ENCODE measurements at regions not wholly inside any gene's neighbourhood (a gene's known extent, or its start where the extent isn't known, plus 50 kb on each side); places are given as distances from the start of the nearest gene placed in this dataset.

- FAIRE-seq (no peak), DNase-seq (ENCODE audit: low read depth, low spot score) (no peak)
- Histone ChIP-seq H3K9me1 (replicated peaks; ENCODE audit: control insufficient read depth, extremely low read depth, insufficient read depth, low read length) (no peaks in the 10 kb centered on the region), H3K4me3 (replicated peaks in 1 of 3; ENCODE audit: insufficient read depth in 1 of 3, low read depth in 1 of 3, low read length in 3 of 3) (no peak overlapping the region), H3K27ac (ENCODE audit: insufficient read depth, low read depth, low read length) (no peak overlapping the region), H3K4me1 (ENCODE audit: control insufficient read depth, extremely low read depth, insufficient read depth, low read length) (no peaks in the 10 kb centered on the region), H2AFZ (ENCODE audit: low read depth, low read length) (no peak overlapping the region), H3K9ac (replicated peaks; ENCODE audit: extremely low read depth, insufficient read depth, low read length) (no peak overlapping the region), H3K27me3 (ENCODE audit: control insufficient read depth in 2 of 2, insufficient read depth in 2 of 2, low read length in 2 of 2) (no peaks in the 10 kb centered on the region), H3K79me2 (ENCODE audit: control insufficient read depth, insufficient read depth, low read length) (no peaks in the 10 kb centered on the region), H3K9me3 (replicated peaks; ENCODE audit: control insufficient read depth, insufficient read depth, low read length) (no peaks in the 10 kb centered on the region), H3K36me3 (ENCODE audit: control insufficient read depth in 2 of 2, extremely low read depth in 1 of 2, insufficient read depth in 2 of 2, low read length in 2 of 2) (no peaks in the 10 kb centered on the region), H3K4me2 (ENCODE audit: insufficient read depth, low read length) (no peak overlapping the region), H4K20me1 (replicated peaks; ENCODE audit: control insufficient read depth, extremely low read depth, insufficient read depth, low read length) (no peaks in the 10 kb centered on the region)
- dilution Hi-C loops (cut with MboI; ENCODE audit: extremely low pct_ligation_motif_present, low sequenced_read_pairs): no loop called here
- POLR2A ChIA-PET: no interaction called here
- TF ChIP-seq EZH2 (IDR thresholded peaks at IDR 0.05; ENCODE audit: borderline replicate concordance, low read depth, low read length, severe bottlenecking) (no peak), MYC (IDR thresholded peaks at IDR 0.05; ENCODE audit: low read depth, low read length) (no peak), GATA2 (IDR thresholded peaks at IDR 0.05; ENCODE audit: insufficient read depth, insufficient read length, low read depth, low read length) (no peak)
- TF ChIP-seq, protein P1, sequence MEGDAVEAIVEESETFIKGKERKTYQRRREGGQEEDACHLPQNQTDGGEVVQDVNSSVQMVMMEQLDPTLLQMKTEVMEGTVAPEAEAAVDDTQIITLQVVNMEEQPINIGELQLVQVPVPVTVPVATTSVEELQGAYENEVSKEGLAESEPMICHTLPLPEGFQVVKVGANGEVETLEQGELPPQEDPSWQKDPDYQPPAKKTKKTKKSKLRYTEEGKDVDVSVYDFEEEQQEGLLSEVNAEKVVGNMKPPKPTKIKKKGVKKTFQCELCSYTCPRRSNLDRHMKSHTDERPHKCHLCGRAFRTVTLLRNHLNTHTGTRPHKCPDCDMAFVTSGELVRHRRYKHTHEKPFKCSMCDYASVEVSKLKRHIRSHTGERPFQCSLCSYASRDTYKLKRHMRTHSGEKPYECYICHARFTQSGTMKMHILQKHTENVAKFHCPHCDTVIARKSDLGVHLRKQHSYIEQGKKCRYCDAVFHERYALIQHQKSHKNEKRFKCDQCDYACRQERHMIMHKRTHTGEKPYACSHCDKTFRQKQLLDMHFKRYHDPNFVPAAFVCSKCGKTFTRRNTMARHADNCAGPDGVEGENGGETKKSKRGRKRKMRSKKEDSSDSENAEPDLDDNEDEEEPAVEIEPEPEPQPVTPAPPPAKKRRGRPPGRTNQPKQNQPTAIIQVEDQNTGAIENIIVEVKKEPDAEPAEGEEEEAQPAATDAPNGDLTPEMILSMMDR (IDR thresholded peaks at IDR 0.05; ENCODE audit: extremely low read depth in 1 of 2, insufficient read depth in 1 of 2, low read depth in 1 of 2, low read length in 2 of 2): no peak
- CTCF ChIA-PET: no interaction called here
- intact Hi-C loops (cut with micrococcal nuclease): no loop called here
- no TSS peak for BruUV-seq (replicated peaks)
Observed at GRCh38 chr2:12835733-12836132, 119.0 kb downstream of the TRIB2 start.

GRCh38 chr2:12839339-12839738, 122.6 kb downstream of the TRIB2 start:
- H3K27me3 ChIP-seq (ENCODE audit: control insufficient read depth in 2 of 2, insufficient read depth in 2 of 2, low read length in 2 of 2): no peaks in the 10 kb centered on the region
- no peaks in the 10 kb centered on the region for H3K36me3 ChIP-seq (ENCODE audit: control insufficient read depth in 2 of 2, extremely low read depth in 1 of 2, insufficient read depth in 2 of 2, low read length in 2 of 2)
- TF ChIP-seq, protein P2, sequence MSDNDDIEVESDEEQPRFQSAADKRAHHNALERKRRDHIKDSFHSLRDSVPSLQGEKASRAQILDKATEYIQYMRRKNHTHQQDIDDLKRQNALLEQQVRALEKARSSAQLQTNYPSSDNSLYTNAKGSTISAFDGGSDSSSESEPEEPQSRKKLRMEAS (IDR thresholded peaks at IDR 0.05; ENCODE audit: insufficient read depth, insufficient read length): no peak
- TF ChIP-seq MYC (IDR thresholded peaks at IDR 0.05; ENCODE audit: low read depth, low read length): no peak
- no peak for TF ChIP-seq GATA2 (IDR thresholded peaks at IDR 0.05; ENCODE audit: insufficient read depth, insufficient read length, low read depth, low read length)
- no peak for TF ChIP-seq POLR2A (IDR thresholded peaks at IDR 0.05; ENCODE audit: low read depth, low read length)
- TF ChIP-seq, protein P1 (IDR thresholded peaks at IDR 0.05; ENCODE audit: extremely low read depth in 1 of 2, insufficient read depth in 1 of 2, low read depth in 1 of 2, low read length in 2 of 2): no peak
- no peak for TF ChIP-seq FOS (IDR thresholded peaks at IDR 0.05; ENCODE audit: borderline replicate concordance, insufficient read depth, low read length)
- no peak for TF ChIP-seq EZH2 (IDR thresholded peaks at IDR 0.05; ENCODE audit: borderline replicate concordance, low read depth, low read length, severe bottlenecking)
- TF ChIP-seq POLR2AphosphoS5 (IDR thresholded peaks at IDR 0.05; ENCODE audit: insufficient read depth, low read depth, low read length): no peak
- TF ChIP-seq JUN (IDR thresholded peaks at IDR 0.05; ENCODE audit: borderline replicate concordance, insufficient read depth, insufficient read length, low read depth): no peak
- H3K9me1 ChIP-seq (replicated peaks; ENCODE audit: control insufficient read depth, extremely low read depth, insufficient read depth, low read length): no peaks in the 10 kb centered on the region
- H3K79me2 ChIP-seq (ENCODE audit: control insufficient read depth, insufficient read depth, low read length): no peaks in the 10 kb centered on the region
- intact Hi-C loops (cut with micrococcal nuclease) (no loop called here), dilution Hi-C loops (cut with MboI; ENCODE audit: extremely low pct_ligation_motif_present, low sequenced_read_pairs) (no loop called here)
- H4K20me1 ChIP-seq (replicated peaks; ENCODE audit: control insufficient read depth, extremely low read depth, insufficient read depth, low read length): no peaks in the 10 kb centered on the region
- no peak overlapping the region for H3K4me3 ChIP-seq (replicated peaks in 1 of 3; ENCODE audit: insufficient read depth in 1 of 3, low read depth in 1 of 3, low read length in 3 of 3)
- no peak for DNase-seq (ENCODE audit: low read depth, low spot score)
- POLR2A ChIA-PET: no interaction called here
- no peak overlapping the region for H2AFZ ChIP-seq (ENCODE audit: low read depth, low read length)
- no TSS peak for BruUV-seq (replicated peaks)
- no peak overlapping the region for H3K27ac ChIP-seq (ENCODE audit: insufficient read depth, low read depth, low read length)
- H3K9ac ChIP-seq (replicated peaks; ENCODE audit: extremely low read depth, insufficient read depth, low read length): no peak overlapping the region
- H3K4me1 ChIP-seq (ENCODE audit: control insufficient read depth, extremely low read depth, insufficient read depth, low read length): no peaks in the 10 kb centered on the region
- CTCF ChIA-PET: no interaction called here
- H3K9me3 ChIP-seq (replicated peaks; ENCODE audit: control insufficient read depth, insufficient read depth, low read length): no peaks in the 10 kb centered on the region
- FAIRE-seq: no peak
- H3K4me2 ChIP-seq (ENCODE audit: insufficient read depth, low read length): no peak overlapping the region

All from endothelial cell of umbilical vein (primary cell).